Activated CD4-positive, alpha-beta T cell treated with anti-CD3 and anti-CD28 coated beads, Interleukin-2, amount 50 U/mL, for 1 hour (primary cell): ENCODE measurements at regions not wholly inside any gene's neighbourhood (a gene's known extent, or its start where the extent isn't known, plus 50 kb on each side); places are given as distances from the start of the nearest gene placed in this dataset.

ENCODE experiments used
- DNase-seq: peaks from one replicate; pipeline ENCODE4 v3.0.0-alpha.2; 2020

GRCh38 chr1:187326557-187326956 lies 497.8 kb downstream of the PLA2G4A start:
- no peak for DNase-seq

- DNase-seq = no peak
Observed at GRCh38 chr1:187336441-187337168, 507.9 kb downstream of the PLA2G4A start.

- no peak for DNase-seq
Observed at GRCh38 chr1:187338762-187339412, 510.1 kb downstream of the PLA2G4A start.

- no peak for DNase-seq
Observed at GRCh38 chr1:187342495-187342894, 513.7 kb downstream of the PLA2G4A start.

GRCh38 chr1:187374082-187374481 lies 545.3 kb downstream of the PLA2G4A start:
- DNase-seq = no peak

- no peak for DNase-seq
Observed at GRCh38 chr1:187374742-187375141, 546.0 kb downstream of the PLA2G4A start.

GRCh38 chr1:187383366-187383765 lies 554.6 kb downstream of the PLA2G4A start:
- no peak for DNase-seq

GRCh38 chr1:187384504-187384903 lies 555.8 kb downstream of the PLA2G4A start:
- DNase-seq = no peak

- DNase-seq = no peak
Observed at GRCh38 chr1:187390215-187390818, 561.6 kb downstream of the PLA2G4A start.

- DNase-seq = no peak
Observed at GRCh38 chr1:187396226-187396625, 567.5 kb downstream of the PLA2G4A start.

GRCh38 chr1:187396929-187397796 lies 568.4 kb downstream of the PLA2G4A start:
- no peak for DNase-seq

- DNase-seq = no peak
Observed at GRCh38 chr1:187408212-187409004, 579.7 kb downstream of the PLA2G4A start.

- no peak for DNase-seq
Observed at GRCh38 chr1:187409341-187409740, 580.6 kb downstream of the PLA2G4A start.

- DNase-seq = no peak
Observed at GRCh38 chr1:187411118-187411517, 582.4 kb downstream of the PLA2G4A start.

GRCh38 chr1:187413405-187414169 lies 584.8 kb downstream of the PLA2G4A start:
- no peak for DNase-seq

GRCh38 chr1:187415065-187415464 lies 586.3 kb downstream of the PLA2G4A start:
- DNase-seq = no peak

GRCh38 chr1:187417520-187417919 lies 588.8 kb downstream of the PLA2G4A start:
- DNase-seq = no peak

- DNase-seq = no peak
Observed at GRCh38 chr1:187433598-187433997, 604.8 kb downstream of the PLA2G4A start.

- DNase-seq = no peak
Observed at GRCh38 chr1:187442603-187443002, 613.9 kb downstream of the PLA2G4A start.

GRCh38 chr1:187443939-187444338 lies 615.2 kb downstream of the PLA2G4A start:
- no peak for DNase-seq

GRCh38 chr1:187445066-187445465 lies 616.3 kb downstream of the PLA2G4A start:
- no peak for DNase-seq

GRCh38 chr1:187451238-187451637 lies 622.5 kb downstream of the PLA2G4A start:
- DNase-seq = no peak
